ENCODE measurements at regions not wholly inside any gene's neighbourhood (a gene's known extent, or its start where the extent isn't known, plus 50 kb on each side); places are given as distances from the start of the nearest gene placed in this dataset.

GRCh38 chr12:9271875-9272274 lies 63.7 kb upstream of the PZP start:
- TF ChIP-seq POLR2AphosphoS5 (IDR thresholded peaks at IDR 0.05; ENCODE audit: low read depth, low read length): no peak
- no peak for TF ChIP-seq EZH2 (IDR thresholded peaks at IDR 0.05)
- TF ChIP-seq CTCF (IDR thresholded peaks at IDR 0.05 in 2 of 3, conservative IDR thresholded peaks at IDR 0.05 in 1 of 3; ENCODE audit: borderline replicate concordance in 1 of 3, insufficient read depth in 1 of 3, low read depth in 2 of 3, low read length in 2 of 3): no peak
- TF ChIP-seq POLR2A (IDR thresholded peaks at IDR 0.05; ENCODE audit: borderline replicate concordance, extremely low read depth, insufficient read depth, insufficient read length): no peak
- TF ChIP-seq ZBTB33 (IDR thresholded peaks at IDR 0.05; ENCODE audit: extremely low read depth, insufficient replicate concordance, low read length): no peak
- no peak for TF ChIP-seq FOSL1 (IDR thresholded peaks at IDR 0.05; ENCODE audit: low read depth)
- no peak for TF ChIP-seq REST (IDR thresholded peaks at IDR 0.05; ENCODE audit: low read depth)
- no peak for TF ChIP-seq JUND (IDR thresholded peaks at IDR 0.05)
- TF ChIP-seq YY1 (IDR thresholded peaks at IDR 0.05; ENCODE audit: extremely low read depth, insufficient replicate concordance, low read depth, low read length): no peak
- TF ChIP-seq ZFX (IDR thresholded peaks at IDR 0.05): no peak

All from HCT116 (cell line).